HT1080 (cell line): ENCODE measurements at regions not wholly inside any gene's neighbourhood (a gene's known extent, or its start where the extent isn't known, plus 50 kb on each side); places are given as distances from the start of the nearest gene placed in this dataset.
A peak's percentile ranks its signal among the peaks of the same experiment; 100 is the strongest.
"Not testable (repeated sequence)": the region's sequence is repeated elsewhere in the genome, so short reads cannot be mapped to it uniquely, and the experiment has no call there.

ENCODE experiments used
- DNase-seq: peaks from one replicate; pipeline ENCODE4 v3.0.0-alpha.2; 2015; ENCODE audit warnings: low read depth

DNA sequence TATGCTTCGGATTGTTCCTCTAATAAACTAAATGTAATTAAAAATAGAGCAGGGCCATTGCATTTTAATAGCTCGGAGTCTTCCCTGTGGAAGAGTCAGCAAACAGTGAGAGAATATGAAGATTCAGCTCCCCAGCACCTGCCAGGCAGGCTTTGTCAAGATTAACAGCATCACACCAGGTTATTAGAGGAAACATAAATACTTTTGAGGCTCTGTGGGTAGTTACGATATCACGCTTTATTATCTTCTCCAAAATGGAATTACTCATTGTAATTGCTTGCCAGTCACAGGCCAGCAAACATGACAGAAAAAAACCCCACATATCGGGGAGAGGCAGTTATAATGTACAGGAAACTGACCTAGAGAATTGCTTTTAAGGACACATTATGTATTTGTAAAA lies 303.9 kb downstream of the CPS1 start:
- no peak for DNase-seq

DNA sequence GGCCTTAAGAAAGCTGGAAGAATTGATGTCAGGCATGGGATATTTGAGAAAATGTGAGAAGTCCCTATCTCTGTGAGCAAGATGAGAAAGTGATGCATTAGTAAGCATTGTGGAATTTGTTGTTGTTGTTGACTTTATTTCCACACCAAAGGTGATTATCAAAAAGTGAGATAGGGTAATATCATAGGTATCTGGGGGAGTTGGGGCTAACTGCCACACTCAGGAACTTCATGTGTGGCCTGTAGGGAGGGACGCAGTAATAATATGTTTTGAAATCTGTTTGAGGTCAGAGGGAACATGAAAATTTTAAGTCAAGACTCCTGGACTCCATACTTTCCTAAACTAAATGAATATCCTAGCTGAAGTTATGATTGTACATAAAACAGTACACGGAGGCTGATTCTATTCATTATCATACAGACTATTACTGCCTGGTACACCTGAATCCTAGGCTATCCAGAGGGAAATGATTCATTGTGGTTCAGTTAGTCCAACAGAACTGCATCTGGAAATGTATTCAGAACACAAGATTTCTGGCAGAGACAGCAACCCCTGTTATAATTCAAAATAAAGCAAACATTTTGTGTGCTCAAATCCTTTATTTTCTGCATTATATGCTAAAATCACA lies 304.8 kb downstream of the CPS1 start:
- no peak for DNase-seq

DNA sequence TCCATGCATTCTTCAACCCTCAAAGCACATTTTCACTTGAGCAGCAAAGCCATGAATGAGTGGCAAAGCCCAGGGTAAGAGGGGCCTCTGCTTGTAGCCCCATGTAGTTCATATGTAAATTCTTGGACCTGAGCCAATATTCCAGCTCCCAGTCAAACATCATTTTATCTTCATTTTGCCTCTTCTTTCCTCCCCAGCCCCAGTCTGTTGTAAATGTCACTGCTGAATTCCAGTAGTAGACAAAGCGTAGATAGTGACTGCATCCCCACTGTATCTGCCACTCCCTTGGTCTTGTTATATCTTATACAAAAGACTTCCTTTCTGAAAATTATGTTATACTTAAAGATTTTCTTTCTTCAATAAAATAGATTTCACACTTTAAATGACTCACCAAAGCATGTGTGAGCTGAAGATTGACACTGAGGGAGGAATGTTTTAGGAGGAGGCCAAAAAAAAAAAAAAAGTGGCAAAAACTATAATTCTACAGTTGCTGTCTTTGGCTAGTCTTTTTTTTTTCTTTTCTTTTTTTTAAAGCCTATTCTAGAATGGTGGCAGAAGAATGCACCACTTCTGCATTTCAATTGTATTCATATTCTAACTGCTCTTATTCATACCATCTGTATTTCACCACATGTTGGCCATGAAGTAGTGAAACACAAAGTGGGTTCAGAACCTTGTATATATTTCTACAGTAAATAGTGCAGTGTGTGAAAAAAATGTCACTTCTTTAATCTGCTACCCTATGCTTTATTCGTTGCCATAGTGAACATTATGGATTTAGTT lies 306.1 kb downstream of the CPS1 start:
- DNase-seq, result no peak

DNA sequence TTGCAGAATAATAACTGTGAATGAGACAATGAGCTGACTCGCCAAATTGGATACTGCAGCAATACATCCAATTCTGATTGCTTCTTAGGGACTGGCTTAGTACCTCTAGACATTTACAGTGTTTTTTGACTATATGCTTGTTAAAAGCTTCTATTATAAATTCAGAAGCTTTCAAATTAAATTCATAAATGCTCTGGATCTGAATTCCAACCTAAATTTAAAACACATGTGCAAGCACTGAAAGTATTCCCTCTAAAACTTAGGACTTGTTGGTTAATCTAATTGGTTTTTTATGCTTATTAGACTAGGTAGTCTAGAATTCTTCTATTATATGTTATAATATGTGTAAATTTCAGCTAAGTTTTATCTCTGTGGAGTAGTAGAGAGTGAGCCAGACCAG lies 306.9 kb downstream of the CPS1 start:
- no peak for DNase-seq

DNA sequence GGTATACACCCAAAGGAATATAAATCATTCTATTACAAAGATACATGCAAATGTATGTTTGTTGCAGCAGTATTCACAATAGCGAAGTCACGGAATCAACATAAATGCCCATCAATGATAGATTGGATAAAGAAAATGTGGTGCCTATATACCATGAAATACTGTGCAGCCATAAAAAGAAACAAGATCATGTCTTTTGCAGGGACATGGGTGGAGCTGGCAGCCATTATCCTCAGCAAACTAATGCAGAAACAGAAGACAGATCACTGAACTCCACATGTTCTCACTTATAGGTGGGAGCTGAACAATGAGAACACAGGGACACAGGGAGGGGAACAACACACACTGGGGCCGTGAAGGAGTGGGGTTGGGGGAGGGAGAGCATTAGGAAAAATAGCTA lies 315.2 kb downstream of the CPS1 start:
- not testable (repeated sequence) for DNase-seq

DNA sequence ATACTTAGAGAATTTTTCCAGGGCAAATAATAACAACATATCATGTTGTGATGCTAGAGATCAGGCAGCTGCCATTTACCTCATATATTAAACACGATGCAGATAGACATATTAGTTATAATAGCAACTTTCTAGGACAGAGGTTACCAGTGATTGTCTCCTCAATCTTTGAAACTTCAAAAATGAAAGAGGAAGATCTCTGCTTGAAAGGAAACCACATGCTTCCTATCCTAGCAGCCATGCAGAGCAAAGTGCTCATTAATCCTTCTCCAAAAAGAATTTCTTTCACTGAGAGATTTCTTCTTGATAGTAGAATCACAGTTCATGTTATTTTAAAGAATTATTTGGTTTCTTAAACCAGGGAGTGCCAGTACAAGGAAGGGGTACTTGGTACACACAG lies 317.2 kb downstream of the CPS1 start:
- no peak for DNase-seq

DNA sequence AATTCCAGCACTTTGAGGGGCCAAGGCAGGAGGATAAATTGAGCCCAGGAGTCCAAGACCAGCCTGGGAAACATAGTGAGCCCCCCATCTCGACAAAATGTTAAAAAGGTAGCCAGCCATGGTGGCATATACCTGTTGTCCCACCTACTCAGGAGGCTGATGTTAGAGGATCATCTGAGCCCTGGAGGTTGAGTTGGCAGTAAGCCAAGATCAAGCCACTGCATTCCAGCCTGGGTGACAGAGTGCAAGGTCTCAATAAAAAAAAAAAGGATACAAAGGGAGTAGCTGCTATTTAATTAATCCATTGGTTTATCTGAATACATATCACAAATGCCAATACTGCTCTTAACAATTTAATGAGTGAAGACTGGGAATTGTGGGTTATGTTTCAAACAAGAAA lies 327.8 kb downstream of the CPS1 start:
- DNase-seq, result no peak

DNA sequence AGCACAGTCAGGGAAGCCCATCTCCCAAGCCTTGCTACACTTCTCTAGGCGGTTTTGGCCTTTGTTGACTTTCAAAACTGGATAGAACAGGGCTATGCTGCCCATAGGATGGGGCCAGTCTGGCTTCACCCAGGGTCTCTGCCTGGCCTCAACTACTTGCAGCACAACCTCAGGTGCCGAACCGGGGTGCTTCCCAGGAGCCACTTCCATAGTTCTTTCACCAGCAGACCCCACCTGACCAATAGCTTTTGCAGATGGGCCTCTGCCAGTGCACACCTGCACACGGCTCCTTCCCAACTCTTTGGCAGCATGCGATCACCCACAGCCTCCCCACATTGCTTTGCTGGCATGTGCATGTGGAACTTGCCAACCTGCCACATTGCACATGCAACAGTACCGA lies 331.6 kb downstream of the CPS1 start:
- DNase-seq, result no peak

DNA sequence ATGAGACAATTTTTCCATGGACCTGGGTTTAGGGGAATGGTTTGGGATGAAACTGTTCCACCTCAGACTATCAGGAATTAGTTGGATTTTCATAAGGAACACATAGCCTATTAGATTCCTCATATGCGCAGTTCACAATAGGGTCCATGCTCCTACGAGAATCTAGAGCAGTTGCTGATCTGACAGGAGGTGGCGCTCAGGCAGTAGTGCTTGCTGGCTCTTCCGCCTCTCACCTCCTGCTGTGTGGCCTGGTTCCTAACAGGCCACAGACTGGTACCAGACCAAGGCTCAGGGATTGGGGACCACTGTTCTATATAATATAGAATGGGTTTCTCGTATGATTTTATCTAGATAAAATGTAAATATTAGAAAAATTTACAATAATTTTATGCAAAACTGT lies 338.7 kb downstream of the CPS1 start:
- DNase-seq, result no peak

DNA sequence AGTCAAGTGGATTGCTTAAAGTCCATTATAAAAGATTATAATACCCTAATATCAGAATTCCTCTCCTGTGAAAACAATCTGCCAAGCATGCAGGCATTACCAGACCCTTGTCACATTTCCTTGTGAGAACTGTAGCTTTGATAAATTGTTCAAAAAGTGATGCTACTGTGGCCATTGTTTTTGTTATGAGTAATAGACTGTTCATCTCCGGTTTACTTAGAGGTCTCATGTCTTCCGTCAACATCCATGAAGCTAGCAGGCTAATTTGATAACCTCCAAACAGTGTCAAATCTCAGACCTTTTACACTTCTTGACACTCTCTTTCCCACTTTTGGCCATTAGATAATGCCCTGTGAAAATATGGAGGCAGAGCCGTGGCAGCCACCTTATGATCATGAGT lies 342.7 kb downstream of the CPS1 start:
- peak; percentile 71 for DNase-seq

DNA sequence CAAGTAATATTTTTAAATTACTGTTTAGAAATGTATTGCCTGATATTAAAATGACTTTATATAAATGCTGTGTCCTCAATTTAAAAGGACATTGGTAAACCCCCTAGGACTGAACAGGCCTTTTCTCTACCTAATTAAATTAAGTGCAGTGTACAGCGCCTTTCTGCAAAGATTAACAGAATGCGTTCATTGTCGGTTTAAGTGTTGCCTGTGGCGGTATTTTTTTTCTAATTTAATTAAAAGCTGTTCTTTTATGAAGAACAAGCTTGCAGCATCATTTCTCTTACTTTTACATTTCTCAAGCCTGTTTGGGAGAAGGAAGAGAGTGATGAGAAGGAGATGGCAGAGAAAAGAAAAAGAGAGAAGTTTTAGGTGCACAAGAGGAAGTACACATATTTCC lies 344.9 kb downstream of the CPS1 start:
- no peak for DNase-seq

DNA sequence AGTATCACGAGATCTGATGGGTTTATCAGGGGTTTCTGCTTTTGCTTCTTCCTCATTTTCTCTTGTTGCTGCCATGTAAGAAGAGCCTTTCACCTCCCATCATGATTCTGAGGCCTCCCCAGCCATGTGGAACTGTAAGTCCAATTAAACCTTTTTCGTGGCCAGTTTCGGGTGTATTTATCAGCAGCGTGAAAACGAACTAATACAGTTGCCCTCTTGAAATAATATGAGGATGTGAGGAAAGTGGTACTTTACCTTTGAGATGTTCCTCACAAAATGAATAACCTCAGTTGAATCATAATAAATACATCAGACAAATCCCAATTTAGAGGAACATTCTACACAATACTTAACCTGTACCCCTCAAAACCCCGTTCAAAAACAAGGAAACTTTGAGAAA lies 356.4 kb downstream of the CPS1 start:
- no peak for DNase-seq

DNA sequence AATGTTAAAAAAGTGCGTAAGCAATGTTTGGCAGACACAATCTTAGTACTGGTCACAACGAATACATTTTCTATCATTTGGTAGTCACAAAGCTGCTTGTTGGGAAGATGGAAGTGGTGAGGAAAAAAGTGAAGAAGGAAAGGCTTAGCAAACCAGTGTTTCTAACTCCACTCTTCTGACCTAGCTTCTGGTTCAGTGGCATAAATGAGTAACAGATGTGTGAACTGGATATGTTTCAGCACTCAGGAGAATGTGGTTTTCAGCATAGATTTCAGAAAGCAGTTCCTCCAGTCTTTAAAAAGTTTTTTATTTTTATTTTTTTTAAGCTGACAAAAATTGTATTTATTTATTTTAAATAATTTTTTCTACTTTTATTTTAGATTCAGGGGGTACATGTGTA lies 357.1 kb downstream of the CPS1 start:
- no peak for DNase-seq

DNA sequence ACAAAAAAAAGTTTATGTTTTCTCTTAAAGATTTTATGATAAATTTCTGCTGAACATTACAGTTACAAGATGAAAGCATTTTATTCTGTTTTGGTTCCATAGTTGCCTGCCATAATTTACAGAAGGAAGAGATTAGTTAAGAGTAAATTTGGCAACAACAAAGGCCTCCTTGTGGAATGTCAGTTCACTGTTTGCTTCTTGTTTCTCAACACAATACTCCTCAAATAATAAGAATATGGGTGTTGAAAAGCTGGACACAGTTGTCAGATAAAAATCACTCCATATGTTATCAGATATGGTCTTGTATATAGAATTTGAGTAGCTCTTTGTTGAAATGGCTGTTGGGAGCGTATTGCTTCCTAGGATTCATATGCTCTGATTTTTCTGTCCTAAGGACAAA lies 359.5 kb downstream of the CPS1 start:
- no peak for DNase-seq

DNA sequence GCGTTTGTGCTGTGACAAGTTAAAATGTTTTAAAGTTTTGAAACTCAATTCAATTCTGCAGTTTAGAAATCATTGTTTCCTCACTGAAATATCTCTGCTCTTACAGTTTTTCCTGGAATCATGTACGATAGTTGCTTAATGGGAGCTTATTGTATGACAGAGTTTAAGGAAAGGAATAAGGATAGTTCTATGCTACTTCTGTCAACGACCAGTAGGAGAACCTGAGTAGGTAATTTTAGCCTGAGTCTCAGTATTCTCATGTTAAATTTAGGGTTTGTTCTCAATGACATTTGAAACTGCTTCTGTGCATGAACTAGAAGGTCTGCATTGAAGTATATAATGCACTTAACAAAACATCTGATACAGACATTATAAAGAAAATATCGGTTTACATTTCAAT lies 361.1 kb downstream of the CPS1 start:
- DNase-seq, result no peak

DNA sequence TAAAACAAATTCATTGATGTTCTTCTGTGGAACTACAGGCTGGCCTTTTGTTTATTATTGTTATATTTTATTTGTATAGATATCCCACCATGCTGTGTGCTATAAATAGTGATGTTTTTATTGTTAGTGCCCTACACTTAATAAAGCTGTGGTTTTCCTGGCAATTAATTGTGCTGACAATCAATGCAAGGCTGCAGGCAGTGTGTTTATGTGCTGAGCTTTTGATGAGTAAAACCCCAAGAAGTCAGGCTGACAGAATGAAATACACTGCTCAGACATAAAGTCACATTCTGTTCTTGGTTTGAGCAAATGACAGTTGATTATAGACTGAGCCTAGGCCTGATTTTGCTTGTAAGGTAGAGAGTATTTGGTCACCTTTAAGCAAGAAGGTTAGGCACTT lies 362.7 kb downstream of the CPS1 start:
- no peak for DNase-seq

DNA sequence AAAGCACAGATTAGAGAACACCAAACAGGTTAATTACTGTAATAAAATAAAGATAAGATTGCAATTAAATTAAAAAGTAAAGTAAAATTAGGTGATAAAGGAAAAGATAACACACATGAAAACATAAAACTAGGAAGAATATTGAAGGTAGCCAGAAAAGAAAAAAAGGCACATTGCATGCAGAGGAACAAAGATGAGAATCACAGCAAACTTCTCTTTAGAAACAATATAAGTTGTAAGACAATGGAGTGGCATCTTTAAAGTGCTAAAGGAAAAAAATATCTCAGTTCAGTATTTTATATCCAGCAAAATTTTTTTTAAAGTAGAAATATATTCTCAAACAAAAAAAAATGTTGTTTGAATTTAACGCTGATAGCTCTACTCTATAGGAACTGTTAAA lies 366.0 kb downstream of the CPS1 start:
- no peak for DNase-seq

DNA sequence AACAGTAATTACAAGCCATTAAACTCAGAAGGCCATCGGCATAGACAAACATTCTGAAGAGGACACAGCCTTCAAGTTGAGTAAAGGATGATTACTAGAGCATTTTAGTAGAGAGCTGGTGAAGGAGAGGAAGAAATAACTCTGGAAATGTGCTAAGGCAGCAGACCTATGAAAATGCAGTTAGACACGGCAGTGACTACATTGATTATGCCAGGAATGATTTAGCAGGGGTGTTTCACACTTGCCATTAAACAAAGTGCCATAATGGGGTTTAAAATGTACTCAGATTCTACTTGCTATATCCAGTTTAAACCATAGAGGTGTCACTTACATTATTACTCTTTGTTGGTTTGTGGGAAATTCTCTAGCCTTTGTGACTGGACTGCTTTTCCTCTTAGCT lies 372.3 kb downstream of the CPS1 start:
- DNase-seq, result no peak

DNA sequence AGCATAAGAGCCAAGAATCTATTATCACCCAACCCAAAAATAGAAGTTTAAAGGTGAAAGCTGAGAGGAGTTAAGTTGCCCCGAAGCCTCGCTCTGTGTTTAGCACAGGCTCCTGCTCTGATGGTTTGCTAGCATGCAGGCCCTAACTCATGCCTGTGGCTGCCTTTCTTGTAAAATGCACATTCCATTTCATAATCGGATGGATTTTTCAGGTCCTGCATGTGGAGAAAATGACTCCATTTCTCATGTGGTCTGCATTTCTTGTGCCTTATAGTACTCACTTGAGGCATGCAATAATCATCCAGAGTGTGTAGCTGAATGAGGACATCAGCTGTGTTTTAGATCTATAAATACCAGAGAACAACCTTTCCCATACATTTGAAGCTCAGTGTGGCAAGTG lies 381.8 kb downstream of the CPS1 start:
- DNase-seq, result no peak

DNA sequence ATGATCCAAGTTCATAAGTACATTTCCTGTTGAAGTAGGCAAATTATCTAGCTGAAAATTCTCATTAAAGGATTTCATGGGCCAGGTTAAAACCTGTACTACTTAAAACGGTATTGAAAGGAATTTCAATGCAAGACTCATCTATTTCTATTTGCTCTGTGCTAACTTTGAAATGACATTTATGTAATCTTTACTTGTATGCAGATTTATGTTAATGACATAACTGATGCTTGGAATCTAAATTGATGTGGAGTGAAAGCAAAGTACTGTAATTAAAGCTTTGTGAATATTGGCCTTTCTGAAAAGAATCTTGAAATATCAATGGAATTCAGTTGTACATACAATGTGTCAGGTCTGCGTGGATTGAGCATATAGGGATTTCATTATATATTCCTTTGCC lies 390.0 kb downstream of the CPS1 start:
- DNase-seq, result no peak

DNA sequence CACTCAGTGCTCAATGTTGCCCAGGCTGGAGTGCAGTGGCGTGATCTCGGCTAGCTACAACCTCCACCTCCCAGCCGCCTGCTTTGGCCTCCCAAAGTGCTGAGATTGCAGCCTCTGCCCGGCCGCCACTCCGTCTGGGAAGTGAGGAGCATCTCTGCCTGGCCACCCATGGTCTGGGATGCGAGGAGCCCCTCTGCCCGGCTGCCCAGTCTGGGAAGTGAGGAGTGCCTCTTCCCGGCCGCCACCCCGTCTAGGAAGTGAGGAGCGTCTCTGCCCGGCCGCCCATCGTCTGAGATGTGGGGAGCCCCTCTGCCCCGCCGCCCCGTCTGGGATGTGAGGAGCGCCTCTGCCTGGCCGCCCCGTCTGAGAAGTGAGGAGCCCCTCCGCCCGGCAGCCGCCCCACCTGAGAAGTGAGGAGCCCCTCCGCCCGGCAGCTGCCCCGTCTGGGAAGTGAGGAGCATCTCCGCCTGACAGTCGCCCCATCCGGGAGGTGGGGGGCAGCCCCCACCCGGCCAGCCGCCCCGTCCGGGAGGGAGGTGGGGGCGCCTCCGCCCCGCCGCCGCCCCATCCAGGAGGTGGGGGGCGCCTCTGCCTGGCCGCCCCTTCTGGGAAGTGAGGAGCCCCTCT lies 394.1 kb downstream of the CPS1 start:
- DNase-seq, result not testable (repeated sequence)

DNA sequence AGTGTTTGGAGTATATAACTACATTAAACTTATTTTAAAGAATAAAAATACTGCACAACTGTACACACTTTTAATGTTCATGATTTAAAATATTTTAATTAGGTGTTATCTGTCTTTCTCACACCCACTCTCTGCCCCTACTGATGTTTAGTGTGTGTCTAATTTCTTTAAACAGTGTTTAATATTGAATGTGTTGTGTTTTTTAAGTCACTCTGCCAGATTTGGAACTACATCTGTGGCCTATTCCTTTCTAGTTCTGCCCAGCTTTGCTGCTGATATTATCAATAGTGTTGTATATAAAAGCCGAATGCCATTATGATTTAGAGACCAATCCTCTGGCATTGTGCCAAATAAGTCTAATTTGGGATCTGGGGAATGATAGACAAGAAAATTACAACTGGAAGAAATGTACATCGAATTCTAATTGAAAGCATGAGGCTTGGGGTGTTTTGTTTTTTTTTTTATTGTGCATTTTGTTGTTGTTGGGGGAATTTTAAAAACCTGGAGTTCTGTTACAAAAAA lies 398.0 kb downstream of the CPS1 start:
- no peak for DNase-seq

DNA sequence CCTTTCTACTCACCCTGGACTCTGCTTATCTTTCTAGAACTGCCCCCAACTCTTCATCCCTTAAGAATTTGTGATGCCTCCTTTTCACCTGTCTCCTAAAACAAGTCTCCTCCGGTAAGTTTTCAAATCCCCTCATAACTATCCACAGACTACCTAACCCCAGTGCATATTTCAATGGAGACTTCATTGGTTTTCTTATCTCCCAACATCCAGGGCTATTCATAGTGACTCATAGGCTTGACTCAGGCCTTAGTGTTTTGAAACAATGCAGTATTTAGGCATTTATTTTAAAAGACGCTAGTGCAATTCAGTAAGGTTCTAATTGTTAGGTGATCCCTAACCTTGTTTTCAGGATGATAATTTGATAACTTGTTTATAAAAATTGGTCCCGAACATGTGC lies 399.2 kb downstream of the CPS1 start:
- DNase-seq, result peak; percentile 81
